ENCODE measurements at regions not wholly inside any gene's neighbourhood (a gene's known extent, or its start where the extent isn't known, plus 50 kb on each side); places are given as distances from the start of the nearest gene placed in this dataset.
"Not testable (repeated sequence)": the region's sequence is repeated elsewhere in the genome, so short reads cannot be mapped to it uniquely, and the experiment has no call there.

DNA sequence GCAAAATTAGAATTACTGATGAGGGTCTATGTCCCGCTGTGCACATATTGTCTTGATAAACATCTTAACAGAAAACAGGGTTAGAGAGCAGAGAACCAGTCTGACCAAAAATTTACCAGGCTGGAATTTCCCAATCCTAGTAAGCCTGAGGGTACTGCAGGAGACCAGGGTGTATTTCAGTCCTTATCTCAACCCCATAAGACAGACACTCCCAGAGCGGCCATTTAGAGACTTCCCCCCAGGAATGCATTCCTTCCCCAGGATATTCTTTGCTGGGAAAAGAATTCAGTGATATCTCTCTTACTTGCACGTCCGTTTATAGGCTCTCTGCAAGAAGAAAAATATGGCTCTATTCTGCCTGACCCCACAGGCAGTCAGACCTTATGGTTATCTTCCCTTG lies 101.4 kb upstream of the FAM3C start:
- not testable (repeated sequence) for DNase-seq (ENCODE audit: low spot score)

DNA sequence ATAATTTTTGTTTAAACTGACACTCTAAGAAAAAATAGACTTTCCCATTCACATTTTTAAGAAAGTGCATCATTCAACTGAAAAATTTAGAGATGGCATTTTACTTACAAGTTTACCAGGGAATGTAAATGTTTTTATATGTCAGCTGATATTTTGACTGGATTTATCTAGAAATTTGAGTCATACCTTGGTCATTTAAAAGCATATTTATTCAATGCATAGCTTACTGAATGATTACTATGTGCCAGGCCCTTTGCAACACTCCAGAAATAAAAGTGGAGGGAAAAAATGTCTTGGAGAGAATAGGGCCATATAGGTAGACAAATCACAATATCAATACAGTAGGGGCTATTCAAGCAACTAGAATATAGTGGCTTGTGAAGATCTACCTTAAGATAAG lies 98.4 kb upstream of the FAM3C start:
- DNase-seq (ENCODE audit: low spot score) = no peak

DNA sequence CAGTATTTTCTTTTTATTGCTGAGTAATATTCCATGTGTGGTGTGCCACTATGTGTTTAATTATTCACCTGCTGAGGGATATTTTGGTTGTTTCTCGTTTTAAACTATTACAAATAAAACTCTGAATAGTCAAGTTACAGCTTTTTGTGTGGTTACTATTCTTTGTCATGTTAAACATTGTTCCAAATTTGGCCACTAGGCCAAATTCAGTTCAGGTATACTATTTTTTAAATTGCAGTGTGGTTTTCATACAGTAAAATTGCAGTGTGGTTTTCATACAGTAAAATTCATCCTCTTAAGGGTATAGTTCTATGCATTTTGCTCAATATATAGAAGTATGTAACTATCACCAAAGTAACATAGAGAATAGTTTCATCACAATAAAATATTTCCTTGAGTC lies 97.4 kb upstream of the FAM3C start:
- no peak for DNase-seq (ENCODE audit: low spot score)

DNA sequence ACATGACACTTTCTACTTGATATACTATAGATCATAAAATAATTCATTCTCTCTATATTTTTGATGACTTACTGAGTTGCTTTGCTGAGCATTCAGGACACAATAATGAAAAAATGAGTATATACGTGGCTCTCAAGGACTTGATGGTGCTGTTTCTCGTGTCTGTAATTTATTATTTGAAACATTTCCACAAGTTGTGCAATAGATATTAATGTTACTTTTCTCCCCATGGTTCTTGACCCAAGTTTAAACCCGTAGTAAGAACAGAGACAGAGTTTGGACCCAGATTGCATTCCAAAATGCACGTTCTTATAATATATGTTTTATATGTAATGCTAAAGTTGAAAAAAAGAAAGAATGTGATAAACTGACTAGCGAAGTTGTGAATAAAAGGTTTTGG lies 94.2 kb upstream of the FAM3C start:
- DNase-seq (ENCODE audit: low spot score) = no peak

DNA sequence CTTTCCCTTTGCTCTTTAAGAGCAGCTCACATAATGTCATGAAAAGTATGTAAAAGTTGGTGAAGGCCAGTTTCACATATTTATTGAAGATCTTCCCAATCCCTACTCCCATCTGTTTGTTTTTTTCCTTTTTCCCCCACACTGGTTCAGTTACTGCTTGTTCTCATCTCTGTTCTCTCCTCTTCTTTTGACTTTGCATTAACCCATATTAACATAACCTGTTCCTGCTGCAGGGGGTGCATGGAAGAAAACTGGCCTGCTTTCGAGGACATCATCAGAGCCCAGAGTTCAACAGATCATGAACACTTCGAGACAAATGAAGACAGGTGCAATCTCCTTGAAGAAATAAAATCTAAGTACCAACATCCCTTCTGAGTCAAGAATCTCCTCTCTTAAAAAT lies 93.3 kb upstream of the FAM3C start:
- DNase-seq (ENCODE audit: low spot score) = no peak

DNA sequence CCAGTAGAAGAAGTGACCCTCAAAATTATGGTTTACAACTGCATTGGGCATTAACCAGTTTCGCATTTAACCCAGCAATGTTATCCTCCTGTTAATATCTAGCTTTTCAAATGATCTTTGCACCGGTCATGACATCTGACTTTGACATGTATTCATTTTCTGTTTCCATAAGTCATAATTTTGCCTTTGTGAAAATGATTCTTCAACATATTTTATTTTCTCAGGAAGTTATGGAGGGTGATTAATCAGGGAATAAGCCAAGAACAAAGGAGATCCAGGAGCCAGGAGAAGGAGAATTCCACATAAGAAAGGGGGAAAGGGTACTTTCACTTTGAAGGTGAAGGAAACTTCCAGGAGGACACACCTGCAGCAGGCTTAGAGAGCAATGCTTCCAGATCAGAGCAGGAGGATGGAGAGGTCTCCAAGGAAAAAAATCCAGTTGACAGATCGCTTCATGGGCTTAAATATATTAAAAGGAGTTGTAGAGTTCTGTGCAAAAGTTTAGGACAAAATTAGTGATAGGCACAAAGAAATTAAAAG lies 92.1 kb upstream of the FAM3C start:
- no peak for DNase-seq (ENCODE audit: low spot score)

DNA sequence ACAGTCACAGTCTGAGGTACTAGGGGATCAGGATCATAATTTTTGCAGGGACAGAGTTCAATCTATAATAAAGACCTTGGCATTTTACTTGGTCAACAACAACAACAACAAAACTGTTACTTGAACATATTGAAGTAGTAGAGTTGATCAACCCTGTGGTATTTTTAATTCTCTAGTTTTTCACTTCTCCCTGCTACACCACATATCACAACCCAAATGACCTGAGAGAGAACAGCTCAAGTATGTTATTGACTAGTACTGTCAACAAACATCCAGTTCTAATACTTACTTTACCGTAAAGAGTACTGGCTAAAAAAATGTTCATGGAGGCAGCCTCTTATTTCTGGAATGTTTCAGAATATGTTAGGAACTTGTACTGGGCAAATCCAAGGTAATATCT lies 90.5 kb upstream of the FAM3C start:
- DNase-seq (ENCODE audit: low spot score) = no peak

DNA sequence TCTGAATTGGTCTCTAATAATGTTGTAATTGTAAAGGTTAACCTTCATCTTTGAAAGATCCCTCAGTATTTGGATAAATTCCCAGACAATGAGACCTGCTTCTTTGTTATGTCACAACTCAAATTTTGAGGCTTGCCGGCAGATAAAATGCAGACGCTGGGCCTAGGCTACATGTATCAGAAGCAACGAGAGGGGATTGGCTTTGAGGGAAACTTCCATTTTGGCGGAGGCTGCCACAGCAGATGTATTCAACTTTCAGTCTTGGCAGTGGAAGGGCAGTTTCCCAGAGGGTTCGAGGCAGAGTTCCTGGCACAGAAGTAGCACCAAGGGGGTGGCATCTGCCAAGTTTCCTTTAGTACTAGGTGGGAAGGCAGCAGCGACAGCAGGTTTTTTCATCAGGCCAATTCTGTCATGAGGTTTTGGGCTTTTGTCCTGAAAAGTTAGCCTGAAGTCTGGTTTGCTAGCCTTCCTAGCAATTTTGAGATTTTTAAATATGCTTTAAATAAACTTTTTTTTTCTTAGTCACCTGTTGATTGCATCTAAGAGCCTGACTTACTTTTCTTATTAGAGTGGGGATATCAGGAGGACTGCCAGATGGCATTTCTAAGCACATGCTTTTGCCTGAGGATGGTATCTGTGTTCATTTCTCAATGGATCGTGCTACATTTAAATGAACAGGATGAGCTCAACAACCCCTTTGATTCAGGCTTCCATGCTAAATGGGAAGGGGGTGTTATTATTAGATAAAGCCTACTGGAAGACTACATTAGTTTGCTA lies 89.5 kb upstream of the FAM3C start:
- peak; percentile 69 for DNase-seq (ENCODE audit: low spot score)

DNA sequence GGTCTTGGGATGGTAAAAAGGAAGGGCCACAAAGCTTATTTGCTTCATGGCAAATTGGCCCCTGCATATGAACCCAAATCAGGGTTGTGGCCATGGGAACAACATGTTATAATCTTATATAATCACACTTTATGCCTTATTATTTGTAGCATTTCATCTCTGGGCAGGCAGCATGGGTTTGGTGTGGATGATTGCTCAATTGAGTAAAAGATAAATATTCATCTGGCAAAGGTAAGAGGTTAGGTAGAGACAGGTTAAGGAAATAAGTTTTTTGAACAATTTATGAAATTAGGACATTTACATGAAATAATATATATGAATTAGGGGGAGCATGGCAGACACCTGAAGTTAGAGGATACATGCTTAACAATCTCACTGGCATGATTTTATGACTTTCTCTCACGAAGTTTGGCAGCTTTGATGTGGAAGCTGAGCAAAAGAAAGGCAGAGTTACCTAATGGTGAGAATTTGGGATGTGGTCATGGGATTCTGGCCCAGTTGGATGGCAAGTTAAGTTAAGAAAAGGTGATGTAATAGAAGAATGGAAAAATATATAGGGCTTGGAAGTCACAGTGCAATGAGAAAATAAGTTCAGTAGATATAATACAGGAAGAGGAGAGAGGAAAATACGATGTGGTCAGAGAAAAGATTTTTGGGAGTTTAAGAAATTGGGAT lies 88.1 kb upstream of the FAM3C start:
- DNase-seq (ENCODE audit: low spot score) = no peak

DNA sequence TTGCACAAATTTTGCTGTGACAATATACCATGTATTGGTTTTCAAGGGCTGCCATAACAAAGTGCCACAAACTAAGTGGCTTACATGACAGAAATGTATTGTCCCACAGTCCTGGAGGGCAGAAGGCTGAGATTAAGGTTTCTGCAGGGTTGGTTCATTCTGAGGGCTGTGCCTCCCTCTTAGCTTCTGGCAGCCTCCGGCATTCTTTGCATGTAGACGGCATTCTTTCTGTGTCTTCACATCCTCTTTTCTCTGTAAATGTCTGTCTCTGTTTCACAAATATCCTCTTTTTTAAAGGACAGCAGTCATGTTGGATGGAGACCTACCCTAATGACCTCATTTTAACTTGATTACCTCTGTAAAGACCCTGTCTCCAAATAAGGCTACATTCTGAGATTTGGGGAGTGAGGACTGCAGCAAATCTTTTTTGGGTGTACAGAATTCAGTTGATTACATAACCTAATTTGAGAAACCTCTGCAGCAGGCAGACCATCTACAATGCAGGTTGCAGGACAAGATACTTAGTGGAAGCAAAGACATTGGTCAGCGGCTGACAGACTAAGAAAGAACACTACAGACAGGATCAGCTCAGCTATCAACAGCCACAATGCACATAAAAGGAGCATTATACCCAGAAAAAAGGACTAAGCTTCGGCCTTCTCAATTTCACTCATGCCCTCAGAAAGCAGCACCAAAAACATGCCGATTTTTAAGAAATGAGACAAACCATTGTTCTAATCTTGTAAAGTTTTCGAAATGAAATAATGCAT lies 84.6 kb upstream of the FAM3C start:
- no peak for DNase-seq (ENCODE audit: low spot score)

DNA sequence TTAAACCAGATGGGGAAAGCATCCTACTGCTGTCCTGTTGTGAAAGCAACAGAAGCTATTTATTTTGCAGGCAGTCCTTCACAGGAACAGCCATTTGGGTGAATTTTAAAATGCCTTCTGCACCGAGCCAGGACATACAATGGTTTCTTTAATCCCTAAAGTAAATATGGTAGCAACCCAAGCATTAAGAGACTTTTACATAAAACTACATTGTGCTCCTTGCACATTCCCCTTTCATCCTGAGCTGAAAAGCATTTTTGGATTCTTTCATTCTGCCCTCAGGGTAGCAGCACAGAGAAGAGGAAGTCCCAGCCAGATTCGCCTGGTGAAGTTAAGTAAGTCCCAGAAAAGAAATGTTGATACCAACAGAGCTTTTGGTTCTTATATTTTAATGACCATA lies 84.0 kb upstream of the FAM3C start:
- no peak for DNase-seq (ENCODE audit: low spot score)

DNA sequence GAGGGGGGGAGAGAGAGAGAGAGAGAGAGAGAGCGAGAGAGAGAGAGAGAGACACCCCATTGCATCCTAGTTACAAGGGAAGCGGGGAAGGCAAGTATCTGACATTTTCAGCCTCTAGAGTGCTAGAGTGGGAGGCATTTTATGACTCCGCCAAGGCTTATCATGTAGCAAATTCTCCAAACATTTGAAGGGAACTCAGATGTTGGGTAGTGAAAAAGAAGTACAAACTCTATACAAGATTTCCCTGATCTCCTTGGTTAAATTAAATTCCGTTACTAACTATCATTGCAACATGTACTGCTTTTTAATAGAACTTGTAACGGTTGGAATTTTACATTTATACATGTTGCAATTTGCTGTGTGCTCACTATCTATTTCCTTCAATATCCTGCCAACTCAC lies 83.4 kb upstream of the FAM3C start:
- DNase-seq (ENCODE audit: low spot score) = no peak

DNA sequence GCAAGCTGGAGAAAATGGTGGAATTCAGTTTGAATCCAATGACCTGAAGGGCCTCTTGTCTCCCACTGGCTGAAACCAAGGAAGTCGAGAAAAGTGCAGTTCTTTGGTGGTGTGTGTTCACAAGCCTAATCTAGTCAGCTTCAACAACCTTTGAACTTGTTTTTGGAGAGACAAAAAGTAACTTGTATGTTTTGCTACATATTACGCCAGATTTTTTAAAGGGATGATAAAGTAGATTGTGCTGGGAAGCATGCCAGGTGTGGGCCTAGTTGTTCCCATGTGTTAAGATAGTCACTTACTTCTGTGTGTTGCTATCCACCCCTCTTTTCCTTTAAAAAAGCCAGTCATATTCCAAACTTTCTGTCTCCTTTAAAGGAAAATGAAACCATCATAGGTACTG lies 79.7 kb upstream of the FAM3C start:
- no peak for DNase-seq (ENCODE audit: low spot score)

DNA sequence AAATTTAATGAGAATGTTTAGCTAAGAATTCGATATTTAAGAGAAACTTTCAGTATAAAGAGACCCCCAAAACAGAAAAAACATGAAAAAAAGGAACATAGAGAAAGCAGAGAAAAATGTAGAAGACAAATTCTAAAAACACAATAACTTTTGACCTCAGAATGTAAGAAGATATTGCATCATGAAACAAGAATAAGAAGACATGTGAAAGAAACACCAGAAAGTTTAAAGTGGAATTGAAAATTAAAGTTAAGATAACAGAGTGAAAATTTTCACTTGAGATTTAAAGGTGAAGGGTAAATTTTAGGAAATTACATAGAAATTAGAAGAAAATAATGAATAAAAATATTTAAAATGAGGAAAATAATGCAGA lies 78.2 kb upstream of the FAM3C start:
- no peak for DNase-seq (ENCODE audit: low spot score)

DNA sequence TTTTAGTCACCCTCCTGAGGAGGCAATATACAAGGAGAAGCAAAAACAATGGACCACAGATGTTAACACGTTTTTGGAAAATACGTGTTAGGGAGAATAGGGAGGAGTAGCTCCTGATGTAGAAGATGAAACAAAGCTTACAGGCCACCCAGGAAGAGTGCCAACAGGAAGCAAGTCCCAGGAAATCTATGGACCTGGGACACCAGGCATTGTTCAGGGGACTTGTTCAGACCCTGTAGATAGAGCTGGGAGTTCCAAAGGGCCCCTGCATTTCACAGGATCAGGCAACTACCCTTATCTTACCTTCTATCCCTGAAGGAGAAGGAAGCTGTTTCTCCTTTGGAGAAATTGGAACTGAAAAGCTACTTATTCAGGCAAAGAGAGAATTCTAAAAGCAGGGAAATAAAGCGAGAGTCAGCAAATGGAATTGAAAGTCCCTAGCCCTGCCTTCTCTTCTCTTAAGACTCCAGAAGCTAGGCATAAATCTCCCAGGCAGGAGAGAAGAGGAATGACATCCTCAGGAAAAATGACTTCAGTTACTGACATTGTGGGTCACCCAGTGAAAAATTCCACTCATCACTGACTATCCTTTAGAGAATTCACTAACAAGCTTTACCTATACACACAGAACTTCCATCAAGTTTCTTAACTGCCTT lies 77.7 kb upstream of the FAM3C start:
- no peak for DNase-seq (ENCODE audit: low spot score)

DNA sequence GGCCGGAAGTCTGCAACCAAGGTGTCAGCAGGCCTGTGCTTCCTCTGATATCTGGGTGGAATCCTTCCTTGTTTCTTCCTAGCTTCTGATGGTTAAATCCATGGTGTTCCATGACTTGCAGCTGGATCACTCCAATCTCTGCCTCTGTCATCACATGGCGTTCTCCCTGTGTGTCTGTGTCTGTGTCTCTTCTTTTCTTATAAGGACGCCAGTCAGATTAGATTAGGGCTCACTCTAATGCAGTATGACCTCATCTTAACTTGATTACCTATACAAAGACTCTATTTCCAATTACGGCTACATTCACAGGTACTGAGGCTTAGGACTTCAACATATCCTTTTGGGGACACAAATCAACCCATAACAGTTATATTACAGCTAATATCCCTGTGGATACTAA lies 70.3 kb upstream of the FAM3C start:
- no peak for DNase-seq (ENCODE audit: low spot score)

DNA sequence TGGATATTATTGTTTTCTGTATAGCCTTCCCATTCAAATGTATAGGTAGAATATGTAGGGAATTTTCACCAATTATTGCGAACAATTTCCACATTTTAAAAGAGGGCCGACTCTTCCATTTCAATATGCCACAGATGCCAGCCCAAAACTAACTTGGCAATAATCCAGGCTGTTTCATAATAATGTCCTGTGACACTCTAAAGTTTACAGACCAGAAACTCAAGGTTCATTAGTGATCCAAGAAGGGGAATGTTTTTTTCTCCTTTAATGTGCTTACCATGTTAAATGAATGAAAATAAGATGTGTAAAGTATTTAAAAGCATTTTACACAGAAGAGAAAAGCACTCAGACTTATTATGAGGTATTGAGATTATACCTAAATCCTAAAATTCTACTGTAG lies 63.0 kb upstream of the FAM3C start:
- no peak for DNase-seq (ENCODE audit: low spot score)

DNA sequence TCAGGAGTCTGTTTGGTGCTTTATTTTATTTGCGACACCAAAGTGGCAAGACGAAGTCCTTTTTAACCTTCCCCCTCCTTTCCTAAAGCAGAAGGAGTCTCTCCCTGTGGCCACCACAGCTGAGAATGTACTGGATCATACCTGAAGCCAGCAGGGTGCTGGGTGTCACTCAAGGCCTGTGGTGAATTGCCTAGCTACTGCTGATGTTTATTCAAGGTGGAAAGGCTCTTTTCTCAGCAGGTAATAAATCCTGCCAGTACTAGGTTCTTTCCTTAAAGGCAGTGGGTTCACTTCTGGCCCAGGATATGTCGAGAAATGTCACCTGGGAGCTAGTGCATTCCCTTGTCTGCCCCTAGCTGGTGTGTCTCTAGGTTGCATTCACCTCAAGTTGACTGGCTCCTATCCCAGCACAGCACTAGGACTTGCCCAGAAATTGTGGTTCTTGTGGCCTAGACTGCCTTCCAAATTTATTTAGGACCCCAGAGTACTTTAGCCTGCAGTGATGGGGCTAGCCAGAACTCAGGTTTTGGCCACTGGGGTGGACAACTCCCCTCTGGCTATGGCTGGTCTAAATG lies 60.8 kb upstream of the FAM3C start:
- no peak for DNase-seq (ENCODE audit: low spot score)

DNA sequence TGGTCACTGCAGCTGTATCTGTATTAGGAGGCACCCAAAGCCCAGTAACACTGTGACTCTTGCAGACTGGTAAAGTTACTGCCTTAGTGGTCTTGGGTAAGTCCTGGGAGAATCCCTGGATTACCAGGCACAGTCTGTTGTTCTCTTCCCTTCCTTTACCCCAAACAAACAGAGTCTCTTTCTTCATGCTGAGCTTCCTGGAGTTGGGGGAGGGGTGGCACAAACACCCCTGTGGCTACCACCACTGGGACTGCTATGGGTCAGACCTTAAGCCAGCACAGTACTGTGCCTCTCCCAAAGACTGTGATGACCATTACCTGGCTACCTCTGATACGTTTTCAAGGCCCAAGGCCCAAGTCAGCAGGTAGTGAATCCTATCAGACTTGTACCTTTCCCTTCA lies 59.9 kb upstream of the FAM3C start:
- DNase-seq (ENCODE audit: low spot score) = no peak

DNA sequence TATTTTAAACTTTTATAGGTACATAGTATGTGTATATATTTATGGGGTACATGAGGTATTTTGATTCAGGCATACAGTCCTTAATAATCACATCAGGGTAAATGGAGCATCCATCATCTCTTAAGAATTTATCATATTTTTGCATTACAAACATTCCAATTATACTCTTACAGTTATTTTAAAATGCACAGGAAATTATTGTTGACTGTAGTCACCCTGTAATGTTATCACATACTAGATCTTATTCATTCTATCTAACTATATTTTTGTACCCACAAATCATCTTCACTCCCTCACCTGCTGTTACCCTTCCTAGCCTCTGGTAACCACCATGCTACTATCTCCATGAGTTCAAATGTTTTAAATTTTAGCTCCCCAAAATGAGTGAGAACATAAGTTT lies 56.3 kb upstream of the FAM3C start:
- no peak for DNase-seq (ENCODE audit: low spot score)

DNA sequence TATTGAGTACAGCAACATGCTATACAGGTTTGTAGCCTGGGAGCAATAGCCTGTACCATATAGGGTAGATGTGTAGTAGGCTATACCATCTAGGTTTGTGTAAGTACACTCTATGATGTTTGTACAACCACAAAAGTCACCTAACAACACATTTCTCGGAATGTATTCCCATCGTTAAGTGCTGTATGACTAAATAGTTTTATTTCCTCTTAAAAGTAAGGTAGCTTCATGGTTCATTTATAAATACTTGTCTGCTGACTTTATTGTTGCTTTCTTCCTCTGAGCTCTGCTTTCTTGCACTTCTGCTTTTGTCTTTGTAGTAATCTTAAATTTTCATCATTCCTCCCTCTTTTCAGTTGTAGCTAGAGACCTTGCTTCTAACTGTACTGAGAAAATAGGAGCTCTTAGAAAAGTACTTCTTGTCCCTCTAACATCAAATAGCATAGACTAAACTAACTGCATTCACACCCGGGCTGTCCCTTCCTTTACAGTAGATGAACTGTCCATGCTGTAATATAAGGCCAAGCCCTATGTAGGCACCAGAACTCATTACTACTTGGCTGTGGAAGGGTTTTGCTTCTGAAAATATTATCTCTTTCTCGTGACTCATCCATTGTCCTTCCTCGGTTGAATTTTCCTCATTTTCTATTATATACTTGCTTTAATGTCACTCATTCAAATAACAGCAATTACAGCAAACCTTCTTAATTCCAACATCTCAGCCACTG lies 55.4 kb upstream of the FAM3C start:
- DNase-seq (ENCODE audit: low spot score) = no peak
